ENCODE measurements at regions not wholly inside any gene's neighbourhood (a gene's known extent, or its start where the extent isn't known, plus 50 kb on each side); places are given as distances from the start of the nearest gene placed in this dataset.
"Not testable (repeated sequence)": the region's sequence is repeated elsewhere in the genome, so short reads cannot be mapped to it uniquely, and the experiment has no call there.

GRCh38 chr5:52255308-52255707 lies 532.4 kb upstream of the ITGA1 start:
- DNase-seq (ENCODE audit: low read depth): no peak

GRCh38 chr5:52262844-52263243 lies 524.9 kb upstream of the ITGA1 start:
- no peak for DNase-seq (ENCODE audit: low read depth)

GRCh38 chr5:52269401-52269800 lies 518.3 kb upstream of the ITGA1 start:
- no peak for DNase-seq (ENCODE audit: low read depth)

- DNase-seq (ENCODE audit: low read depth): no peak
Observed at GRCh38 chr5:52269859-52270258, 517.9 kb upstream of the ITGA1 start.

GRCh38 chr5:52275639-52276038 lies 512.1 kb upstream of the ITGA1 start:
- no peak for DNase-seq (ENCODE audit: low read depth)

GRCh38 chr5:52277101-52277500 lies 510.6 kb upstream of the ITGA1 start:
- DNase-seq (ENCODE audit: low read depth): no peak

- no peak for DNase-seq (ENCODE audit: low read depth)
Observed at GRCh38 chr5:52282647-52283046, 505.1 kb upstream of the ITGA1 start.

GRCh38 chr5:52283221-52283620 lies 504.5 kb upstream of the ITGA1 start:
- peak; percentile 11 for DNase-seq (ENCODE audit: low read depth)

- no peak for DNase-seq (ENCODE audit: low read depth)
Observed at GRCh38 chr5:52300703-52301372, 486.9 kb upstream of the ITGA1 start.

- not testable (repeated sequence) for DNase-seq (ENCODE audit: low read depth)
Observed at GRCh38 chr5:52304816-52305215, 482.9 kb upstream of the ITGA1 start.

- DNase-seq (ENCODE audit: low read depth): no peak
Observed at GRCh38 chr5:52328220-52328806, 459.4 kb upstream of the ITGA1 start.

GRCh38 chr5:52331725-52332124 lies 456.0 kb upstream of the ITGA1 start:
- no peak for DNase-seq (ENCODE audit: low read depth)

- DNase-seq (ENCODE audit: low read depth): no peak
Observed at GRCh38 chr5:52334367-52334766, 453.3 kb upstream of the ITGA1 start.

- DNase-seq (ENCODE audit: low read depth): no peak
Observed at GRCh38 chr5:52339285-52339684, 448.4 kb upstream of the ITGA1 start.

GRCh38 chr5:52342361-52342760 lies 445.4 kb upstream of the ITGA1 start:
- no peak for DNase-seq (ENCODE audit: low read depth)

GRCh38 chr5:52356311-52356918 lies 431.3 kb upstream of the ITGA1 start:
- DNase-seq (ENCODE audit: low read depth): peak; percentile 9

GRCh38 chr5:52359261-52359660 lies 428.5 kb upstream of the ITGA1 start:
- DNase-seq (ENCODE audit: low read depth): no peak

- DNase-seq (ENCODE audit: low read depth): no peak
Observed at GRCh38 chr5:52360985-52361384, 426.7 kb upstream of the ITGA1 start.

GRCh38 chr5:52374286-52374685 lies 413.4 kb upstream of the ITGA1 start:
- no peak for DNase-seq (ENCODE audit: low read depth)

GRCh38 chr5:52375969-52376368 lies 411.7 kb upstream of the ITGA1 start:
- DNase-seq (ENCODE audit: low read depth): no peak

- DNase-seq (ENCODE audit: low read depth): no peak
Observed at GRCh38 chr5:52376592-52376991, 411.1 kb upstream of the ITGA1 start.

GRCh38 chr5:52378237-52378636 lies 409.5 kb upstream of the ITGA1 start:
- DNase-seq (ENCODE audit: low read depth): no peak

- no peak for DNase-seq (ENCODE audit: low read depth)
Observed at GRCh38 chr5:52388349-52388748, 399.4 kb upstream of the ITGA1 start.

GRCh38 chr5:52392321-52392720 lies 395.4 kb upstream of the ITGA1 start:
- no peak for DNase-seq (ENCODE audit: low read depth)

Data from iris pigment epithelial cell (primary cell).